DND-41 (cell line): ENCODE measurements at regions not wholly inside any gene's neighbourhood (a gene's known extent, or its start where the extent isn't known, plus 50 kb on each side); places are given as distances from the start of the nearest gene placed in this dataset.

ENCODE experiments used
- ATAC-seq: fragments of 200-7000 bp; cut with Tn5 transposase; 3 replicates; pipeline ENCODE4 v1.9.1; 2021; ENCODE audit warnings: low read depth; ENCODE audit not compliant: insufficient read depth
- DNase-seq: peaks from one replicate; pipeline ENCODE4 v3.0.0-alpha.2; 2020
- H2AFZ ChIP-seq: 2 replicates; pipeline ENCODE4 v1.6.0; 2012; ENCODE audit warnings: low read depth, low read length
- H3K27ac ChIP-seq: 2 replicates; pipeline ENCODE4 v1.5.1; 2012; ENCODE audit warnings: low read length, inconsistent platforms
- H3K27me3 ChIP-seq: fragments of 200-600 bp; sonication (generic); 2 replicates; pipeline ENCODE4 v1.6.0; 2012; ENCODE audit warnings: low read length, mild to moderate bottlenecking, inconsistent platforms; ENCODE audit not compliant: insufficient read depth, poor library complexity
- H3K36me3 ChIP-seq: 2 replicates; pipeline ENCODE4 v1.5.1; 2012; ENCODE audit warnings: low read length, inconsistent platforms; ENCODE audit not compliant: insufficient read depth
- H3K4me1 ChIP-seq: 2 replicates; pipeline ENCODE4 v1.5.1; 2012; ENCODE audit warnings: mild to moderate bottlenecking, low read length; ENCODE audit not compliant: insufficient read depth
- H3K4me2 ChIP-seq: 2 replicates; pipeline ENCODE4 v1.6.0; 2012; ENCODE audit warnings: mild to moderate bottlenecking, moderate library complexity, low read length, inconsistent platforms; ENCODE audit not compliant: insufficient read depth
- H3K4me3 ChIP-seq, 2 experiments: fragments of 200-600 bp in 1 of 2; shearing (Covaris generic) in 1 of 2; 2 replicates each; pipeline ENCODE4 v1.5.1; 2012 to 2016; ENCODE audit warnings: inconsistent platforms in 2 of 2, low read length in 2 of 2, mild to moderate bottlenecking in 2 of 2, low read depth in 1 of 2, moderate library complexity in 1 of 2
- H3K79me2 ChIP-seq: 2 replicates; pipeline ENCODE4 v1.6.0; 2012; ENCODE audit warnings: low read length, inconsistent platforms; ENCODE audit not compliant: insufficient read depth
- H3K9ac ChIP-seq: 2 replicates; pipeline ENCODE4 v1.6.0; 2012; ENCODE audit warnings: low read depth, mild to moderate bottlenecking, inconsistent platforms, low read length, moderate library complexity
- H3K9me3 ChIP-seq: 2 replicates; pipeline ENCODE4 v1.5.1; 2012; ENCODE audit warnings: low read length, moderate library complexity, mild to moderate bottlenecking, inconsistent platforms; ENCODE audit not compliant: insufficient read depth, severe bottlenecking
- H4K20me1 ChIP-seq: 2 replicates; pipeline ENCODE4 v1.6.0; 2012; ENCODE audit warnings: low read length; ENCODE audit not compliant: insufficient read depth
- CTCF ChIP-seq: IDR thresholded peaks from 2 replicates; pipeline ENCODE4 v1.5.1; 2012; ENCODE audit warnings: borderline replicate concordance, low read length, moderate library complexity, mild to moderate bottlenecking; ENCODE audit not compliant: poor library complexity, severe bottlenecking; ENCODE audit errors: extremely low read depth
- EZH2 ChIP-seq: IDR thresholded peaks from 3 replicates; pipeline ENCODE4 v1.6.1; 2012; ENCODE audit warnings: borderline replicate concordance, low read depth, mild to moderate bottlenecking, moderate library complexity, low read length, inconsistent platforms; ENCODE audit not compliant: severe bottlenecking

GRCh38 chr10:44756216-44756615, 154.9 kb upstream of the TMEM72 start:
- TF ChIP-seq CTCF (no peak), EZH2 (no peak)
- Histone ChIP-seq H3K4me1 (no peaks in the 10 kb centered on the region), H4K20me1 (no peaks in the 10 kb centered on the region), H3K4me3 (no peak overlapping the region), H3K9me3 (no peaks in the 10 kb centered on the region), H3K27me3 (peaks cover 3% of the 10 kb centered on the region), H3K79me2 (no peaks in the 10 kb centered on the region), H3K4me2 (no peak overlapping the region), H3K36me3 (no peaks in the 10 kb centered on the region), H3K27ac (no peak overlapping the region), H3K9ac (no peak overlapping the region), H2AFZ (no peak overlapping the region)
- no peak for ATAC-seq
- DNase-seq: no peak

GRCh38 chr10:44757551-44758205, 153.5 kb upstream of the TMEM72 start:
- Histone ChIP-seq H4K20me1 (no peaks in the 10 kb centered on the region), H3K27ac (no peak overlapping the region), H3K36me3 (no peaks in the 10 kb centered on the region), H3K4me1 (no peaks in the 10 kb centered on the region), H3K79me2 (no peaks in the 10 kb centered on the region), H2AFZ (no peak overlapping the region), H3K9me3 (no peaks in the 10 kb centered on the region), H3K4me3 (no peak overlapping the region), H3K27me3 (peaks cover 3% of the 10 kb centered on the region), H3K9ac (no peak overlapping the region), H3K4me2 (no peak overlapping the region)
- ATAC-seq (no peak), DNase-seq (no peak)
- TF ChIP-seq CTCF (no peak), EZH2 (no peak)

DNA sequence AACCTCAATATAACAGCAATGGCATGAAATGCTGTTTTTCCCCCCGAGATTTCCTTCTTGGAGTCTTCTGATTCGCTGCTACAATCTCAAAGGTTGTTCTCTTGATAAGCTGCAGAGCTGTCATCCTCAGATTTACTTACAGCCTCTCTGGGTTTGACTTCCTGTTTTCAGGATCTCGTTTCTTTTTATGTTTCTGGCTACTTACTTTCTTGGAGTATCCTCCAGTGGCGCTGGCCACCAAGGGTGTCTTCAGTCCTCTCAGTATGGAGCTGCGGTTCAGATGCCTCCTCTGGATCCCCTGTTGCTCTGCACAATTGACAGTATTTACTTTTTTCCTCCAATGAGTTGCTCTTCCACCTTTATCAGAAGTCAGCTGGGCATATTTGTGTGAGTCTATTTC, 152.0 kb upstream of the TMEM72 start:
- Histone ChIP-seq H3K27me3 (peaks cover 3% of the 10 kb centered on the region), H3K27ac (no peak overlapping the region), H2AFZ (no peak overlapping the region), H3K4me2 (no peak overlapping the region), H3K4me3 (no peak overlapping the region), H3K9ac (no peak overlapping the region), H3K36me3 (no peaks in the 10 kb centered on the region), H3K4me1 (no peaks in the 10 kb centered on the region), H4K20me1 (no peaks in the 10 kb centered on the region), H3K79me2 (no peaks in the 10 kb centered on the region), H3K9me3 (no peaks in the 10 kb centered on the region)
- ATAC-seq (no peak), DNase-seq (no peak)
- no peak for TF ChIP-seq EZH2
- TF ChIP-seq CTCF: no peak
